H1 (cell line): ENCODE measurements at regions not wholly inside any gene's neighbourhood (a gene's known extent, or its start where the extent isn't known, plus 50 kb on each side); places are given as distances from the start of the nearest gene placed in this dataset.

Source experiments
- ASH2L ChIP-seq: fragments of 200-600, 300-600 bp; sonication (generic); IDR thresholded peaks from one replicate; pipeline ENCODE4 v1.7.1; 2017; ENCODE audit warnings: low read length
- CHD7 ChIP-seq: fragments of 300-600 bp; sonication (generic); IDR thresholded peaks from 2 replicates; pipeline ENCODE4 v1.7.1; 2012; ENCODE audit warnings: low read length, moderate library complexity, mild to moderate bottlenecking, inconsistent platforms; ENCODE audit not compliant: insufficient replicate concordance
- JUND ChIP-seq: IDR thresholded peaks from 2 replicates; pipeline ENCODE4 v1.6.1; 2011; ENCODE audit warnings: mild to moderate bottlenecking, improper control_type of control experiment, low read length
- POLR2AphosphoS5 ChIP-seq: IDR thresholded peaks from 2 replicates; pipeline ENCODE4 v1.6.1; 2011; ENCODE audit warnings: low read depth, low read length
- RNF2 ChIP-seq: fragments of 200-900, 300-1000 bp; sonication (generic); IDR thresholded peaks from 2 replicates; pipeline ENCODE4 v1.7.1; 2016; ENCODE audit warnings: borderline replicate concordance, low read depth, mild to moderate bottlenecking, antibody characterized with exemption, low read length; ENCODE audit not compliant: poor library complexity, severe bottlenecking; ENCODE audit errors: missing control alignments

DNA sequence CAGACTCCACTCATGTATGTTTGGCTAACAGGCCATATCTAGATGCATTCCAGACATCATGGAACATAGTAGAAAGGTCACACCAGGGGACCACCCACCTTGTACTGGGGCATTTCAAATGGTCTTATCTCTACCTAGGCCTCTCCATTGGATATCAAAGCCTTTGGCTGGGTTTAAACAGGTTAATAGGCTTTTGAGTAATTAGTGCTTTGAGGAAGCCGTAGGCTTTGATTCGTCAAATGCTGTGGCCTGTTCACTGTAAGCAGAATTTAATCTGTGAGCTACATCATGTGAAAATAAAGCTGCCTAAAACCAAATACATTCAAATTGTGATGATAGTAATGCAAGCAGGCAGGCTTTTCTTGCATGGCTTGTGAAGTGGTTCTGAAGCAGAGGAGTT is 129.5 kb downstream of the ST8SIA2 start (continued):
- TF ChIP-seq CHD7 (no peak), RNF2 (no peak), JUND (no peak), ASH2L (no peak), POLR2AphosphoS5 (no peak)
